Superior temporal gyrus (tissue), 1 donor: ENCODE measurements at regions not wholly inside any gene's neighbourhood (a gene's known extent, or its start where the extent isn't known, plus 50 kb on each side); places are given as distances from the start of the nearest gene placed in this dataset.

Source experiments
- DNase-seq: peaks from one replicate; pipeline ENCODE4 v3.0.0-alpha.2; 2016; ENCODE audit errors: extremely low spot score

DNA sequence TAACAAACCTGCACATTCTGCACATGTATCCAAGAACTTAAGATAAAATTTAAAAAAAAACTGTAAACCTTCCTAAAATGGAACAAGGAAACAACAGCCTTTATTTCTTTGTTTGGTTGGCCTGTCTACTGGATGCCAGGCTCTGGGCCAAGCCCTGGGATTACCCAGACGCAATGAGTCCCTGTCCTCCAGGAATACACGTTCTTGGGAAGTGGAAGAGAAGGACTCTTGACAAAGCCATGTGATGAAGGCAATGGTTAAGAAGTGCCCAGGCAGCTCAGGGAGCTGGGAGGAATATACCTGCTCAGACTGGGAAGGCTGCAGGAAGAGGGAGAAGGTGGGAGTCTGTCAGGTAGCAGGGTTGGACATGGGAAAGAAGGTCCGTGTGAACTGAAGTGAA lies 115.4 kb downstream of the AXIN2 start:
- DNase-seq: peak; percentile 42

GRCh38 chr17:65444049-65444448 lies 117.4 kb downstream of the AXIN2 start:
- DNase-seq: no peak

DNA sequence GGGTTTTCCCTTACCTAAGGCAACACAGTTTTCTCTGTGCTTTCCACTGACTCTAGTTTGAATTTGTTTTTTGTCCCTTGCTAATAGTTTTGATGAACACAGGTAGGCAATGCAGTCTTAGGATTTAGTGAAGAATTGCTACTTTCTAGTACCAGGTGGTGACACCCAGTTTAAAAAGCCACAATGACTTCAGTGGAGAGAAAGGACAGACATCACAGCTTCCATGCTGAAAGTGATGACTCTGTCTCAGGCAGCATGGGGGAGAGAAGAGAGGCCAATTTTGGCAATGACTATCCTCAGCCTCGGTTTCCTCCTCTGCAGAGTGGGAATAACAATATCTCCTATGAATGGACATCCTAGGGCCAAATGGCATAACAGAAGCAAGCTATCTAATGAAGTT lies 118.8 kb downstream of the AXIN2 start:
- no peak for DNase-seq

DNA sequence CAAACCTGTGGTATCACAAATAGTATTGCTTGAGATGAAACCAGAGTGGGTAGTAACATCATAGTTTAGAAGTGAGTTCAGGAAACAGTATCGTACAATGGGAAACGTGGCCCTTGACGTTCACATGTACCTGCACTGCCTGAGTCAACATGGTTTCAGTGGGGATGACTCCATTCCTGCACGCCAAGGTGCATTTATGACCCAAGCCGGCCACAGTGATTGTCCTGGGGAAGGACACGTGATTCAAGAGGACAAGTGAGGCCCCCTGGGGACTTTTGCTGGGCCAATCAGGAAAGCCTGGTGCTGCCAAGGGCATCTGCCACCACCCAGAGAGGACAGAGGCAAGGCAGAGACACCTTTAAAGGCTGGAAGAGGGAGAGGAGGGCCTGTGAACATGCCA lies 119.2 kb downstream of the AXIN2 start:
- DNase-seq: no peak

GRCh38 chr17:65441053-65441605 lies 120.3 kb downstream of the AXIN2 start:
- DNase-seq: no peak

DNA sequence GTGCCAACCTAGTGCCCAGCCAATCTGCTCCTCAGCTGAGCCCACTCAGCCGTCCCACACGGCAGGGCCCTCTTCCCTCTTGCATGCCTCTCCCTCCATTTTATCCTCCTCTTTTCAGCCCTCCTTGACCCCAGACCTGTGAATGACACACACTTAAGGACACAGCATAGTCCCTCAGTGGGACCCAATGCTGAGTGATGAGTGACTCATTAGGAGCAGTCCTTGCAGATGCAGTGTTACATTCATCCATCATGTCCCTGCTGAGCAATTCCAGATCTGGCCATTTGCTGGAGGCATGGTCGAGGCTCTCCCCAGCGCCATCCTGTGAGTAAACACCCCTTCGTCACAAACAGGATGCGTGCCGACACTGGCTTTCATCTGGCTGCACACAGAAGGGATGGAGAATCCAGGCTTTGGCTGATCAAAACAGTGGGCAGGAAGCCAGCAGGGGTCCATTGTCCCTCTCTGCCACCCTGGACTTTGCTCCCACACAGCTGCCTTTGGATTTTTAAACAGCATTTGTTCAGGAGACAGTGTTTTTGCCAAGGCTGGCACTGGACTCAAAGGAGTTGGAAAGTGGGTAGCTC lies 122.6 kb downstream of the AXIN2 start:
- no peak for DNase-seq

DNA sequence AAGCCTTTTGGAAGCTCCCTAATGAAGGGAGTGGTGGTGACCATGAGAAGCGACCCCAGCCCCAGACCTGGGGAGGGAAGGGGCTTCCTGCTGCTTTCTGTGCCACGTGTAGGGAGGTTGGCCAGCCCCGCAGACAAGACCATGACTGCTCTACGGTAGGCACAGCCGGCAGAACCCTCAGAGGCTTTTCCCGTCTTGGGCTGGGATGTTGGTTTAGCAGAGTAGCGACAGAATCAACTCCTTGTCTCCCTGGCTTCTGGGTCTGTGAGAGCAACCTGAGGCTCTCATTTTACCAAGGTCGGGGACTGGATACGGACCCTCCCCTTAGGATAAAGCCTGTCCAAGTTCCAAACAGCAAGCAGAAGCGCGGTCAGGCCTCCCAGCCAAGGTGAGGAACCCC lies 123.3 kb downstream of the AXIN2 start:
- DNase-seq: no peak

DNA sequence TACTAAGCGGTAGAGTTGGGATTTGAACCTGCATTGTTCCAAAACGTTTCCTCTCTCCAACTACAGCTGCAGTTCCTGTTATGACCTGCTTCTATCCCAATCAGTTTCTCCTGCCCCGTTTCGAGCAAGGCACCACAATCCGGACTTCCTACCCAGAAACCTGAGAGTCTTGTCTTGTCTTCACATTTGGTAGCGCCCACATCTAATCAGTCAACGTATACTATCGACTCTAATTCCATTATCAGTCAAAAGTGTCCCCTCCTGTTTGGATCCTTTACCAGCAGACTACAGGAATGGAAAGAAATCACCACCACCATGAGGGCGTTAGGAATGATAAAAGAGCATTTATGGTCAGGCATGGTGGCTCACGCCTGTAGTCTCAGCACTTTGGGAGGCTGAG lies 124.6 kb downstream of the AXIN2 start:
- no peak for DNase-seq

- no peak for DNase-seq
Measured at GRCh38 chr17:65434878-65435277, 126.6 kb downstream of the AXIN2 start.

DNA sequence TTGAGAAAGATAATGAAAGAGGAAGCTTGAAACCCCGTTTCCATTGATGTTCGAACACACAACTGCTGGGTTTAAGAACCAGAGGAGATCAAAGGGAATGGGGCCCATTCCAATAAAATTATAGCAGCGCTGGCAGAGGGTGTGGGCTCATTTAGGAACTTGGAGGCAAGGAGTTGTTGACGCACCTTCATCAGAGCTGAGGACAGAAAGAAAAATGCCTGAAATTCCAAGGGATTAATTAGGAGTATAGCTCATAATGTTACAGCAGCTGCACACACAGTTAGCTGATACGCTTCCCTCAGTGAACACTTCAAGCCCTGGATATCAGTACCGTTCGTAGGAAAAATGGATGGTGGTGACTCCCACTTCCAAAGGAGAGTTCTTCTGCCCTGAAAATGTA lies 127.2 kb downstream of the AXIN2 start:
- no peak for DNase-seq

- no peak for DNase-seq
Measured at GRCh38 chr17:65433592-65433991, 127.9 kb downstream of the AXIN2 start.

- DNase-seq: no peak
Measured at GRCh38 chr17:65433157-65433556, 128.3 kb downstream of the AXIN2 start.

DNA sequence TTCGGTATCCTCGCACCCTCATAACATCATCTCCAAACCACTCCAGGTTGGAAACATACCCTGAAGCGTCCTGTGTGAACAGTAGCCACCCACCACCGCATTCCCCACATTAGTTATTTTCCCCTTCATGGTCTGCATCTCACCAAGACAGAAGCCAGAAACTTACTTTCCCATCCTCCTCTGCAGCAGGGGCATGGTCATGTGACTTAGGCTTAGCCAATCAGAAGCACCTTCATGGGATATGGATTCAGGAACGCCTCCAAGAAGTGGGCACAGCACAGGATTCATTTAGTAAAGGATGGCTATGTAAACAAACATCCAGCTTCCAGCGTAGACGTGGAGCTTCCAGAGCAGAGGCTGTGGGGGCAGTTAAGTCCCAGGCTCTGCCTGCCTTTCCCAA lies 130.3 kb downstream of the AXIN2 start:
- DNase-seq: no peak

- DNase-seq: no peak
Measured at GRCh38 chr17:65430209-65430833, 131.1 kb downstream of the AXIN2 start.

DNA sequence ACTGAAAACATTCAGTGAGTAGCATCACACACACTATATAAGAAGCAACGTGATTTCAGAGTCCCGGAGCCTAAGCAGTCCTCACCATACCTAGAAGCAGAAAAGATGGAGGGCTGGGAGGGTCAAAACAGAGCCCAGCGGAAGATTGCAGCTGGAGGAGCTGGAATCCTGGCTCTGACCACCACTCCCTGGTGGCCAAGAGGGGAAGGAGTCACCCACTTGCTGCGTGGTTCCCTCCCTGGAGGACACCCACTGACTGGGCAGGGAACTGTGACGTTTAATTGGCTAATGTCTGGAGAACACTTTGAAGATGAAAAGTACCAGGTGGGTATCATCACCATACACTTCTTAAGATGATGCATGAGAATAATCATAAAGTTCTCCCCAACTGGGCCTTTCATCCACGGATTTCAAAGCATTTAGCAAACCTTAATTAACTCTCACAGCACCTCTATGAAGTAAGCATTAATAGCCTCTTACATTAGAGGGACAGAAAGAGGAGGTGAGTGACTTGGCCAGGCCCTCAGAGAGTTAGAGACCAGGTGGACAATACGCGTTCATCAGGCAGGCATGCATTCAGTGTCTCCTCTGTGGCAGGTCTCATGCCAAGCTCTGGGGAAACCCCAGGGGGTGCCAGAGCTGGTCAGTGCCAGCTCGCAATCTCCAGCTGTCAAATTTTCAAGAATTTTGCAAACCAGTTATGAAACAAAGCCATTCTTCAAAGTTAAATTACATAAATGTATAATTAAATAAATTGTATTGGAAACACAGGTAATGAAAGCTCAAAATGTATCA lies 137.9 kb downstream of the AXIN2 start:
- no peak for DNase-seq

DNA sequence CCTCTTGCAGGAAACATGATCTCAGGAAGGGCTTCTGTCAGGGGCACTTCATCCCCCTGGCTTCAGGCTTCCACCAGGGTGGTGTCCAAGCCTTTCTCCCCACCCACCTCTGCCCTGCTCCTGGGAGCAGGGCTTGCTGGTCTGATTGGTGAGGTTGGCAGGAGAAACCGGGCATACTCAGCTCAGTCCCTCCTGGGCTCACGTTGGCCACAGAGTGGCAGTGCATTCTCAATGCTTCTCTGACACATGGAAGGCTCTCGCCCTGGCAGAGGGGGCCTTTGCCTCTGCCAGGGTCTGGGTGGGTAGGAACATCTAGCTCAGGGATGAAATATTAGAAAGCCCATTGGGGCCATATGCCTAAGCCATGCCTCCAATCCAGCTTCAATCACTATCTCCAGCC lies 142.8 kb downstream of the AXIN2 start:
- no peak for DNase-seq

DNA sequence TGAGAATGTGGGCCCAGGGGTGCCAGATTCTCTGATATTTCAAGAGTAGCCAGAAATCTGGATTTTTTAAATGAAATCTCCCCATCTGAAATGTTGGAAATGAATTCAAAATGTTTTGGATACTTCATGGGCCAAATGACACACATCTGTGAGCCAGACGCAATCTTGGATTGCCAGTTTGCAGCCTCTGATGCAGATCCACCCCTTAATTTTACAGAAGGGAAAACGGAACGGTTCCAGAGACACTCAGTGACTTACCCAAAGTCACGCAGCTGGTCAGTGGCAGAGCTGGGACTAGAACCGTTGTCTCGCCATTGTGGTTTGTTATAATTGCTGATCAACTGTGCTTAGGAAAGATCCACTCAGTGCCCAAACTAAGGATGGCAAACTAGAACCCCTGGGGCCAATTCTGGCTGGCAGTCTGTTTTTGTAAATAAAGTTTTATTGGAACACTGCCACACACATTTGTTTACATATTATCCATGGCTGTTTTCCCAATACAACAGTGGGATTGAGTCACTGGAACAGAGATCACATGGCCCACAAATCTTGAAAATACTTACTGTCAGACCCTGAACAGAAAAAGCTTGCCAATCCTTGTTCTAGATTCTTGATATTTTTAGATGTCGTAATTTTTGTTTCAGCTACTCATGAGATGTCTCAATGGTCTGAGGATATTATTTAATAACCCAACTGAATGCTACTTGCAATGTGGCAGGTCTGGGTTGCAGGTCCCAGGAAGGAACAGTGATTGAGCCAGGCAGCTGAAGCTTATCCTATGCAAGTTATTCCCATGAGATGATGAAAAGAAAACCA lies 143.8 kb downstream of the AXIN2 start:
- no peak for DNase-seq

GRCh38 chr17:65415991-65416390 lies 145.5 kb downstream of the AXIN2 start:
- no peak for DNase-seq

DNA sequence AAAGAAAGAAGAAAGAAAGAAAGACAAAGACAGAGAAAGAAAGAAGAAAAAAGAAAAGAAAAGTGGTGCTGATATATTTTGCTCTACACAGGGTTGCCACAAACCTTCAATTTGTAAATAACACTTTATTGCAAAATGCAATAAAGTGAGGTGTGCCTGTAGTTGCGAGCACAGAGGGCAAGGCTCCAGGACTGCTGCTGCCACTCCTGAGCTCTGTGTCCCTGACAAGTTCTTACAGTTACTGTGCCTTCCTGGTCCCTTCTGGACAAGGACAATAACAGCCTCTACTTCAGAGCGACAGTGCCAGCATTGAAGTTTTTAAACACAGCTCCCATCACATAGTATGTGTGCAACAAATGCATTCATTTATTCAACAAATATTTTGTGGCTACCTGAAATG lies 148.1 kb downstream of the AXIN2 start:
- DNase-seq: no peak

GRCh38 chr17:65409381-65409780 lies 152.1 kb downstream of the AXIN2 start:
- DNase-seq: no peak

- no peak for DNase-seq
Measured at GRCh38 chr17:65408050-65408449, 153.4 kb downstream of the AXIN2 start.

GRCh38 chr17:65407017-65407416 lies 154.4 kb downstream of the AXIN2 start:
- DNase-seq: no peak
